SW 1271 (cell line): ENCODE measurements at regions not wholly inside any gene's neighbourhood (a gene's known extent, or its start where the extent isn't known, plus 50 kb on each side); places are given as distances from the start of the nearest gene placed in this dataset.

Experiments
- DNase-seq, 2 experiments: peaks; one replicate each; lab custom pipeline; 2025; lab: John Stamatoyannopoulos, UW

- no peak for DNase-seq
These were observed 51.8 kb upstream of the NDUFB4 start for GRCh38 chr3:120544361-120544760.

- DNase-seq, result no peak
These were observed 59.5 kb upstream of the NDUFB4 start for GRCh38 chr3:120536642-120537041.

GRCh38 chr3:120532969-120533368 lies 63.2 kb upstream of the NDUFB4 start:
- DNase-seq, result no peak

GRCh38 chr3:120528163-120528562 lies 68.0 kb upstream of the NDUFB4 start:
- DNase-seq, result no peak

- no peak for DNase-seq
These were observed 69.9 kb upstream of the NDUFB4 start for GRCh38 chr3:120526011-120526870.

GRCh38 chr3:120524171-120524923 lies 71.8 kb upstream of the NDUFB4 start:
- no peak for DNase-seq

- no peak for DNase-seq
These were observed 65.3 kb upstream of the FSTL1 start for GRCh38 chr3:120516136-120516535.

- DNase-seq, result no peak
These were observed 61.9 kb upstream of the FSTL1 start for GRCh38 chr3:120512655-120513054.

- peak in 1 of 2 experiments; percentile 34 for DNase-seq
These were observed 56.3 kb upstream of the FSTL1 start for GRCh38 chr3:120506828-120507774.

GRCh38 chr3:120506076-120506827 lies 55.5 kb upstream of the FSTL1 start:
- DNase-seq, result no peak

GRCh38 chr3:120503727-120504616 lies 53.2 kb upstream of the FSTL1 start:
- no peak for DNase-seq

- no peak for DNase-seq
These were observed 51.3 kb upstream of the FSTL1 start for GRCh38 chr3:120502116-120502515.
